HG02610 (cell line): ENCODE measurements at regions not wholly inside any gene's neighbourhood (a gene's known extent, or its start where the extent isn't known, plus 50 kb on each side); places are given as distances from the start of the nearest gene placed in this dataset.

Source experiments
- ATAC-seq: cut with Tn5 transposase; IDR thresholded peaks from one replicate; pipeline ENCODE4 v1.9.1; 2021; ENCODE audit warnings: mild to moderate bottlenecking, moderate library complexity; ENCODE audit not compliant: unreplicated experiment

DNA sequence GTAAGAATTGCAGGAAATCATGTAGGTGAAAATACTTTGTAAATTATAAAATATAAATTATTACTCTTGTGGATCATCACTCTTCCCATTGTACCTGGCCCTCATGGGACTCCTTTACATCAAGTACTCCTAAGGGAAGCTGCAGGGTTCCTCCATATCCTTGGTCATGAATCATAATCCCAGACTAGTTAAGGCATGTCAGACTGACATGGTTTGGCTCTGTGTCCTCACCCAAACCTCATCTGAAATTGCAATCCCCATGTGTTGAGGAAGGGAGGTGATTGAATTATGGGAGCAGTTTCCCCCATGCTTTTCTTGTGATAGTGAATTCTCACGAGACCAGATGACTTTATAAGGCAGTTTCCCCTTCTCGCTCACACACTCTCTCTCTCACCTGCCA lies 77.1 kb downstream of the CMPK2 start:
- no peak for ATAC-seq

DNA sequence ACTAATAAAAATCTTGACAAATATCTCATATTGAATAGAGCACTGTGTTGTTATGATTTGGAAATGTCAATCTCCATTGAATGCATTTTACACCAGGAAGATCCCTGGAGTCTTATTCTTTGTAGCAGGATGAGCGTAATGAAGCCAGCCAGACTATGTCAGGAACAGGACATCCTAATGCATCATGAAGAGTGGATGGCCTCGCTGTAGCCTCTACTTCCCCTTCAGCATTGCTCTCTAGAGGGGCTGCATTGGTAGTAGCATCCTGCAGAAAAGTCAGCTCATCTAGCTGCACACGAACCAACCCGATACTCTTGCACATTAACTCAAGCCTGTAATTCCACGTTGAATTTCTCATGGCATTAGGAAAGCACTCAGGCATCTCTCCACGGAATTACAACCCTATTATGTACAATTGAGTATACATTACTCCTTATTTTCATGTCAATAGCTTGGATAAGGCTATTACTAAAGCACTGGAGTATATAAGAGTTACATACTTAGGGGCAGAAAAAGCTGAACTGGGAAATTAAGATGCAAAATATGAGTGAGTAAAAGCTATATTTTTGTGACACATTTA lies 76.1 kb downstream of the CMPK2 start:
- ATAC-seq, result no peak

DNA sequence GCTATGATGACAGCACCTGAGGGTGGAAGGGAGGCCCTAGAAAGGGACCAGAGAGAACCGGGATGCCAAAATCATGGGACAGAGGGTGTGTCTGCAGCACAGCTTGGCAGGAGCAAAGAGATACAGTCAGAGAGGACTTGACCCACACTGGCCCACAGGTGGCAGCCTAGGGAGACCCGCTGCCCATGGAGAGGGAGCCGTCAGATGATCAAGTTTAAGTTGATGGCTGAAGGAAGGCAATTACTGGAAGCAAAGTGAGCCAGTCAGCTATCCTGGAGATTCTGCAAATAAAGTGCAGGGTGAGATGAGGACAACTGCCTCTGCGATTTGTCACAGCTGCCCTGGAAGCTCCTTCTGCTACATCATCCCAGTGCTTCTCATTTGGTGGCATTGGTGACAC lies 74.0 kb downstream of the CMPK2 start:
- ATAC-seq, result no peak

DNA sequence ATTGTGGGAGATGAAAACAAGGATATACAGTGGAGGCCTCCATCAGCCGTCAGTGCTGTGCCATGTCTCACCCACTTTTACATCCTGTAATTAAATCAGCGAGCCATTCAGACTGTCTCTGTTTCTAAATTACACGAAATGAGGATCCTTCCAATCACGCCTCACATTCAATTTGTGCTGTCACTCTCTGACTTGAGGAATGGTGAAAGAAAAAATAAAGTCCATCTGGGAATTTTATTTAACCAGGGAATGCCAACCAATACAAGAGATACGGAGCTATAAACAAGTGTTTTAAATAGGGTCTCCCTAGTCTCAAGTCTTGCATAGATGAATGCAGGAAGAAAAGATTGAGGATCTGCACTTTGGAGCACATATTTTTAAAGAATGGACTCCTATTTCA lies 72.8 kb downstream of the CMPK2 start:
- no peak for ATAC-seq

DNA sequence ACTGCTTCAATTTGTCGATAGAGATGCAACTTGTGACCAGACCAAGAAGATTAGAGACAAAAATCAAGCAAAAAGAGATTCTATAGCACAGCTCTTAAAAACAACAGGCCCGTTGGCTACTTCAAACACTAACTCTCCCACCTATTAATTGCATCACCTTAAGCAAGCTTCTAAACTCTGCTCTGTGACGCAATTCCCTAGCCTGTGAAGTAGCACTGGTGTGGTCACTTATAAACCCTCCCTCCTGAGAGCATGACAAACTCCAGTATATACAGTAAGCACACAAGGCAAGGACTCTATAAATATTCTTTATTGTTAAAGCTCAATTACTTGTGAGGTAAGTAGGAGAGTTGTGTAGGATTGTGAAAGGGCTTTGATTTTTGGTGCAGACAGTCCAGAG lies 72.3 kb downstream of the CMPK2 start:
- ATAC-seq, result no peak

- no peak for ATAC-seq
These were observed 71.8 kb downstream of the CMPK2 start for GRCh38 chr2:6793913-6794312.

DNA sequence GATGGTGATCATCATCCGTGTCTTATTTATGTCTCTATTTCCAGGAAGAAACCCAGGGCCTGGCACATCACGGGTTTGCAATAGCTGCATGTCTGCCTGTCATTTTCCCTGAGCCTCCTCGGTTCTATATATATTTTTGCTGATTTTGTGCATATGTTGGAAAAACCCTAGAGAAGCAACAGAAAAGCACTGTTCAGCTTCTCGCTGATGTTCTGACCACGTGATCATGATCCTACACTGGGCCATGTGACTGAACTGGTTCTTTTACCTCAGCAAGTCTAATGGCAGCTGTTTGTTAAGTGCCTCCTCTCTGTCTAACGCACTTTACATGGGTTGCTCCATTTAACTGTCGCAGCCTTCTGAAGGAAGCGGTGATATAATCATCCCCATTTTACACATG lies 71.3 kb downstream of the CMPK2 start:
- no peak for ATAC-seq
